HT1080 (cell line): ENCODE measurements at regions not wholly inside any gene's neighbourhood (a gene's known extent, or its start where the extent isn't known, plus 50 kb on each side); places are given as distances from the start of the nearest gene placed in this dataset.

Experiments
- DNase-seq: peaks from one replicate; pipeline ENCODE4 v3.0.0-alpha.2; 2015; ENCODE audit warnings: low read depth

- no peak for DNase-seq
These were observed 63.6 kb downstream of the NUDT12 start for GRCh38 chr5:103498800-103499551.

DNA sequence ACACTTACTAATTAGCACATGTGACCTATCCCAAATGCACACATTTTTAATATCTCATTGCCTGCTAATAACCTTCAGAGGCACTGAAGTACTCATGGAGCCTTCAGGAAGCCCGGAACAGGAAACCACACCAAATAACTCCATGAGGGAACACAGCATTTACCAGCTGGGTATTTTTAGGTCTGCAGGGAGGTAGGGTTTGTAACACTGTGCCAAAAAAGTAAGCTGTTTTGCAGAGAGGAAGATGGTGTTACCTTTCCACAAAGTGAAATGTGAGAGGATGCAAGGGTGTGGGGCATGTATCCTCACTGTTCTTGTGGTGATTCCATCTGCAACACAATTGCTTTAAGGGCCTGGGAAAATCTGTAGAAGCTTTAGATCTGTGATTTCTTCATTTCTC lies 64.4 kb downstream of the NUDT12 start:
- DNase-seq: peak; percentile 33

GRCh38 chr5:103497781-103498180 lies 64.8 kb downstream of the NUDT12 start:
- no peak for DNase-seq

DNA sequence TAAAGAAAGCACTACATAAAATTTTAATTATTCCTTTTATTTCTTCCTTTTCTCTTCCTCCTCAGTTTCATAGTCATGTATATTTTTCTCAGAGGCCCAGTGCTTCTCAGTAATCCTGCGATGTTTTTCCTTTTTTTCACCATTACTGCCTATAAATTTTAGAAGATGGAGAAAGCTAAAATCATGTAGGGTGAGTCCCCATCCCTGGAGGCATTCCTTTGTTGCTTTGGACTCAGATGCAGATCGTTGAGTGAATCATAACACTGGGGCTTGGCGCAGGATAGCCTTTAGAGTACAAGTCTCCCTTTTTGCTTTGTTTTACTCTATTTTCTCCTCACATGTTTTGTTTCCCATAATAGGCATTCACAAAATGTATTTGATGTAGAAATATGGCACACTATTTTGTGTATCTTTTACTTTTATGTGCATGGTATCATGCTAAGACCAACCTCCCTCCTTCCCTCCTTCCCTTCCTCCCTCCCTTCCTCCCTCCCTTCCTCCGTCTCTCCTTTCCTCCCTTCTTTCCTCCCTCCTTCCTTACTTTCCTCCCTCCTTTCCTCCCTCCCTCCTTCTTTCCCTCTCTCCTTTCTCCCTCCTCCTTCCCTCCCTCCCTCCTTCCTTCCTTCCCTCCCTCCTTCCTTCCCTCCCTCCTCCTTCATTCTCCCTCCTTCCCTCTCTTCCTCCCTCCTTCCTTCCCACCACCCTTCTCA lies 72.4 kb downstream of the NUDT12 start:
- DNase-seq: no peak

DNA sequence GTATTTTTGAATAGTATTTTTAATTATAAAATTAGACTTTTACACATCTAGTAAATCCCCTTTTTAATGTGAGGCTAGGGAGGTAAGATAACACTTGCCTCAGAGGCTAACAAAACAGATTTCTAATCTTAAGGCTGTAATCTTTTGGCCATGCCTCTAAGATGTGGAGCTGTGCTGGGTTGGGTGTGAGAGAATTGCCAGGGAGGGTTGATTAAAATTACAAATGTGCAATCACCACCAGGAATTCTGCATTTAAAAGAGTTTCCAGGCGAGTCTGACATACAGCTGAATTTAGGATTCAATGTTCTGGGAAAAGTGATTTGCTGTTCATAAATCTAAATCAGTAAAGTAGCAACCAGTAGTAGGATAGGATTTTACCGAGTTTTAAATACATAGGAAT lies 73.3 kb downstream of the NUDT12 start:
- no peak for DNase-seq

GRCh38 chr5:103487822-103488493 lies 74.6 kb downstream of the NUDT12 start:
- no peak for DNase-seq

- no peak for DNase-seq
These were observed 75.4 kb downstream of the NUDT12 start for GRCh38 chr5:103487218-103487617.

DNA sequence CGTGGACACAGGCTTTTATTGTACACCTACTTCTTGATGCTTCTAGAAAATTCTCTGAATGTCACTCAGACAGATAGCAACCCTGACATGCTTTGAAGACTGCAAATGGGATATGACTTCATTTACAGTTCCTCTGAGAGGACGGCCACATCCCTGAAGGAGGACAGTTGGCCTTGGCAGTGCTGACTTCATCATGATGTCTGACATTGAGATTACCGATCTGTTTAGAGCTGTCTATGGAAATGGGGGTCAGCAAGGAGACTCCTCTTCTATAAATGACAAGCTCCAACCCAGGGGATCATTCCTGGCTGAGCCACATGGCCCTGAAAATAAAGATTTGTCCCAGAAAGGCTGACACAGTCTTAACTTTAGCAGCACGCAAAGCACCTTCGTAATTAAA lies 75.8 kb downstream of the NUDT12 start:
- no peak for DNase-seq

- no peak for DNase-seq
These were observed 82.3 kb downstream of the NUDT12 start for GRCh38 chr5:103480246-103480645.

DNA sequence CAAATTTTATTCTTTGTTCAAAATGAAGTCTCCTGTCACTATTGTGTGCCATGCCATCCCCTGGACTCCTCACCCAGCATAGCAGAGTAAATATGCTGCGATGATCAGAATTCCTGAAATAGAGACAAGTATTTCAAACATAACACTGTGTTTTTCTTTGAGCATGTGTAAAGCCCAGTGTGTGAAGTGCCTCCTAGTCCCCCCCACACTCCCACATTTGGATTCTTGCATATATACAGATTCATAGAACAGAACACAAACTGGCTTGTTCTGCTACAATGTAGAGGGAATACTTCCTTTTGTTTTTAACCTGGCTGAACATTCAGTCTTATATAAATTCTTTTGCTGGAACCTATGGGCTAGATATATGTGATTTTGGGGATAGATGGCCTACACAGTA lies 84.9 kb downstream of the NUDT12 start:
- DNase-seq: no peak

- DNase-seq: no peak
These were observed 85.8 kb downstream of the NUDT12 start for GRCh38 chr5:103476811-103477210.

- peak; percentile 45 for DNase-seq
These were observed 86.9 kb downstream of the NUDT12 start for GRCh38 chr5:103475629-103476240.

- DNase-seq: no peak
These were observed 87.9 kb downstream of the NUDT12 start for GRCh38 chr5:103474677-103475076.

DNA sequence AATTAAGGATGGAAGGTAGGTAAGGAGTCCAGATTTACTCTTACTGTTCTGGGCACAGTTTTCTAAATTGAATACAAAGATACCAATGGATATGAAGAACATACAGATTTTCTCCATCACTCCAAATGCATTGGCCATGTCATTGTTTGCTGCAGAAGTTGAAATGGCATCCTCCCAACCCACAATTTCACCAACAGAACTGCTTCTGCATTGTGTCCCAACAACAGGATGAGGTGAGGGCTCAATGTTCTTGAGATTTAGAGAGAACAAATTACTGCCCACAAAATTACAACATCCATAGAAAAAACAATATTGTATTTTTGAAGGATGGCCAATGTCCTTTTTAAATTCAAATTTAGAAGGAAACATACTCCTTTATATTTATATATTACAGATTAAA lies 88.9 kb downstream of the NUDT12 start:
- DNase-seq: no peak

- DNase-seq: peak; percentile 73
These were observed 89.8 kb downstream of the NUDT12 start for GRCh38 chr5:103472830-103473229.

- no peak for DNase-seq
These were observed 90.3 kb downstream of the NUDT12 start for GRCh38 chr5:103472265-103472664.

GRCh38 chr5:103469288-103470040 lies 93.1 kb downstream of the NUDT12 start:
- DNase-seq: peak; percentile 52

- no peak for DNase-seq
These were observed 94.8 kb downstream of the NUDT12 start for GRCh38 chr5:103467831-103468230.

- DNase-seq: peak; percentile 65
These were observed 96.1 kb downstream of the NUDT12 start for GRCh38 chr5:103466495-103466894.

- DNase-seq: no peak
These were observed 96.7 kb downstream of the NUDT12 start for GRCh38 chr5:103465891-103466290.

- no peak for DNase-seq
These were observed 97.6 kb downstream of the NUDT12 start for GRCh38 chr5:103464835-103465484.
